ENCODE measurements at regions not wholly inside any gene's neighbourhood (a gene's known extent, or its start where the extent isn't known, plus 50 kb on each side); places are given as distances from the start of the nearest gene placed in this dataset.

- no peak for TF ChIP-seq CTCF (IDR thresholded peaks at IDR 0.05)
- TF ChIP-seq POLR2AphosphoS5 (IDR thresholded peaks at IDR 0.05) = no peak
- no peak for TF ChIP-seq EP300 (IDR thresholded peaks at IDR 0.05; ENCODE audit: low read depth)
These were observed 116.6 kb upstream of the LCORL start for GRCh38 chr4:18138076-18138665.

Data from transverse colon (tissue), 4 donors.